ENCODE measurements at regions not wholly inside any gene's neighbourhood (a gene's known extent, or its start where the extent isn't known, plus 50 kb on each side); places are given as distances from the start of the nearest gene placed in this dataset.

DNA sequence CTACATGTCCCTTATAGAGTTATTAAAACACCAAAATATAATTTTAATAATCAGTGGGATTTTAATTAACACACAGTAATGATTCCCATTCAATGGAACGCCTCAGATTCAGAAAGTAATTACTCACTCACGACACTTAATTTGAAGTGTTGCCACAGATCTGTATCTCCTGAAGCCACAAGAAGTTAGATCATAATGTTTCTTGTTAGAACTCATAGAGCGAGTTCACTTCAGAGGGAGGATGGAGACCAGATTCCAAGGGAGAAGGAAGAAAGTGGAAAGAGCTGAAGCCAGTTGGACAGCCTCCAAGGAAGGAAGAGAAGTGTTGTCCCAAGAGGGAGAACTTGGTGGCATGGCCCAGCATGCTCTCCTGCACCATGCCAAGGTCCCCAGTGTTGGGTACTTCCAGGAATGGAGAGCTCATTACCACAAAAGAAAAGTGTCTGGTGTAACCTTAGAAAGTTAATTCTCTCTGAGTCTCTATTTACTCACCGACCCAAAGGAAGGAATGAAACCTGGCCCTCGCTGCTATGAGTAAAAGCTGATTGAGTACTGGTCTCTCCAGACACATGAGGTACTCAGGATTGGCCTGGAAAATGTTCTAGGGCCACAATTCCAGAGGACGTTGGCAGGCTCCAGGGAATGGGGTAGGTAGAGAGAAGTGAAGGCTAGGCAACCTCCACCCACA is 305.4 kb downstream of the BCL11B start:
- no peak for DNase-seq (ENCODE audit: low read depth in 1 of 2, low spot score in 1 of 2)
- no peak for TF ChIP-seq REST (IDR thresholded peaks at IDR 0.05; ENCODE audit: insufficient replicate concordance, low read depth)
- TF ChIP-seq, protein P1, sequence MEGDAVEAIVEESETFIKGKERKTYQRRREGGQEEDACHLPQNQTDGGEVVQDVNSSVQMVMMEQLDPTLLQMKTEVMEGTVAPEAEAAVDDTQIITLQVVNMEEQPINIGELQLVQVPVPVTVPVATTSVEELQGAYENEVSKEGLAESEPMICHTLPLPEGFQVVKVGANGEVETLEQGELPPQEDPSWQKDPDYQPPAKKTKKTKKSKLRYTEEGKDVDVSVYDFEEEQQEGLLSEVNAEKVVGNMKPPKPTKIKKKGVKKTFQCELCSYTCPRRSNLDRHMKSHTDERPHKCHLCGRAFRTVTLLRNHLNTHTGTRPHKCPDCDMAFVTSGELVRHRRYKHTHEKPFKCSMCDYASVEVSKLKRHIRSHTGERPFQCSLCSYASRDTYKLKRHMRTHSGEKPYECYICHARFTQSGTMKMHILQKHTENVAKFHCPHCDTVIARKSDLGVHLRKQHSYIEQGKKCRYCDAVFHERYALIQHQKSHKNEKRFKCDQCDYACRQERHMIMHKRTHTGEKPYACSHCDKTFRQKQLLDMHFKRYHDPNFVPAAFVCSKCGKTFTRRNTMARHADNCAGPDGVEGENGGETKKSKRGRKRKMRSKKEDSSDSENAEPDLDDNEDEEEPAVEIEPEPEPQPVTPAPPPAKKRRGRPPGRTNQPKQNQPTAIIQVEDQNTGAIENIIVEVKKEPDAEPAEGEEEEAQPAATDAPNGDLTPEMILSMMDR (IDR thresholded peaks at IDR 0.05; ENCODE audit: insufficient read depth, low read length): no peak
- TF ChIP-seq POLR2AphosphoS5 (IDR thresholded peaks at IDR 0.05; ENCODE audit: low read depth): no peak
- no peak for TF ChIP-seq SPI1 (IDR thresholded peaks at IDR 0.05; ENCODE audit: borderline replicate concordance, low read depth)
- TF ChIP-seq GABPA (IDR thresholded peaks at IDR 0.05; ENCODE audit: low read depth): no peak
- Histone ChIP-seq H3K27me3 (ENCODE audit: insufficient read depth, poor library complexity, severe bottlenecking) (no peaks in the 10 kb centered on the region), H3K27ac (replicated peaks) (no peak overlapping the region), H3K4me3 (replicated peaks; ENCODE audit: insufficient read depth, low read length) (no peak overlapping the region)

DNA sequence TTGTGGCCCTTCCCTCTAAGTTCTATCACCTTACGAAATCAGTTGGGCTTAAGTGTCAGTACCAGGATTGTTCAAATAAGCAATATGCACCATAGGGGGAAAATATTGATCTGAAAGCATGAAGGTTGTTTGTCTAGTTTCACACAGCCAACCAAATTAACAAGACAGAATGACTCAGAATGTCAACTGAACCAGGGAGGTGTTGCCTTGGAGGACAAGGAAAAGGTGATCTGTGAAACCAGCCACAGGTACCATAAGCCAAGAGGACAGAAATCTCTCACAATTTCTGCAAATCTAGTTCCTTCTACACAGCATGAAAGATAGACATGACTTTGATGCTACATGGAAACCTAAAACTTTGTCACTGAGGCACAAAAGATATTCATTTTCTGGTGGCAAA is 297.9 kb downstream of the BCL11B start:
- H3K4me3 ChIP-seq (replicated peaks; ENCODE audit: insufficient read depth, low read length): no peak overlapping the region
- H3K27me3 ChIP-seq (ENCODE audit: insufficient read depth, poor library complexity, severe bottlenecking): no peaks in the 10 kb centered on the region
- no peak overlapping the region for H3K27ac ChIP-seq (replicated peaks)
- no peak for DNase-seq (ENCODE audit: low read depth in 1 of 2, low spot score in 1 of 2)
- TF ChIP-seq, protein P1 (IDR thresholded peaks at IDR 0.05; ENCODE audit: insufficient read depth, low read length): no peak
- TF ChIP-seq SPI1 (IDR thresholded peaks at IDR 0.05; ENCODE audit: borderline replicate concordance, low read depth): no peak
- no peak for TF ChIP-seq POLR2AphosphoS5 (IDR thresholded peaks at IDR 0.05; ENCODE audit: low read depth)
- no peak for TF ChIP-seq REST (IDR thresholded peaks at IDR 0.05; ENCODE audit: insufficient replicate concordance, low read depth)
- TF ChIP-seq GABPA (IDR thresholded peaks at IDR 0.05; ENCODE audit: low read depth): no peak

- no peak for DNase-seq (ENCODE audit: low read depth in 1 of 2, low spot score in 1 of 2)
- Histone ChIP-seq H3K27me3 (ENCODE audit: insufficient read depth, poor library complexity, severe bottlenecking) (no peaks in the 10 kb centered on the region), H3K27ac (replicated peaks) (no peak overlapping the region), H3K4me3 (replicated peaks; ENCODE audit: insufficient read depth, low read length) (no peak overlapping the region)
- TF ChIP-seq SPI1 (IDR thresholded peaks at IDR 0.05; ENCODE audit: borderline replicate concordance, low read depth) (no peak), POLR2AphosphoS5 (IDR thresholded peaks at IDR 0.05; ENCODE audit: low read depth) (no peak), GABPA (IDR thresholded peaks at IDR 0.05; ENCODE audit: low read depth) (no peak), REST (IDR thresholded peaks at IDR 0.05; ENCODE audit: insufficient replicate concordance, low read depth) (no peak)
- TF ChIP-seq, protein P1 (IDR thresholded peaks at IDR 0.05; ENCODE audit: insufficient read depth, low read length): no peak
These were observed 295.7 kb downstream of the BCL11B start for GRCh38 chr14:98976271-98976670.
